SH-SY5Y (cell line): ENCODE measurements at regions not wholly inside any gene's neighbourhood (a gene's known extent, or its start where the extent isn't known, plus 50 kb on each side); places are given as distances from the start of the nearest gene placed in this dataset.

ENCODE experiments used
- GATA2 ChIP-seq: IDR thresholded peaks from 2 replicates; pipeline ENCODE4 v1.6.1; 2011; ENCODE audit warnings: mild to moderate bottlenecking, low read depth, low read length
- GATA3 ChIP-seq: IDR thresholded peaks from 2 replicates; pipeline ENCODE4 v1.6.1; 2011; ENCODE audit warnings: low read depth, mild to moderate bottlenecking, low read length, moderate library complexity

- TF ChIP-seq GATA3: no peak
- TF ChIP-seq GATA2: no peak
Observed at GRCh38 chr1:227489572-227489971, 73.8 kb upstream of the ZNF678 start.
